HG03565 (cell line): ENCODE measurements at regions not wholly inside any gene's neighbourhood (a gene's known extent, or its start where the extent isn't known, plus 50 kb on each side); places are given as distances from the start of the nearest gene placed in this dataset.

Source experiments
- ATAC-seq: cut with Tn5 transposase; IDR thresholded peaks from one replicate; pipeline ENCODE4 v1.9.1; 2021; ENCODE audit warnings: mild to moderate bottlenecking, moderate library complexity; ENCODE audit not compliant: unreplicated experiment

DNA sequence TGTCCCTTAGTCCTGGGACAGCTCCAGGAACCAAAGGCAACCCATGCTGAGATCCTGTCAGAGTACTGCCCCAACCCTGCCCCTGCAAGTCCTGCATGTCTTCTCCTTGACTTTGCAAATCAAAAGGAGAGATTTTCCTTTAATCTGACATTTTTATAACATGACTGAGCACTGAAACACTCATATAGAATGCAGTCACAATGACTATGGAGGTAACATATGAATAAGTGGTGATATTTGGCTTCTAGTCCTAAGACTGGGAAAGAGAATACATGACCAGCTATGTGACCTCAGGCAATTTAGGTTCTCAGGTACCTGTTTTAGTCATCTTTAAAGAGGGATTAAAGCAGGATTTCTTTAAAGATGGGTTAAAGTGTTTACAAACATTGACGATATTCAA lies 941.6 kb upstream of the CDH8 start:
- no peak for ATAC-seq

DNA sequence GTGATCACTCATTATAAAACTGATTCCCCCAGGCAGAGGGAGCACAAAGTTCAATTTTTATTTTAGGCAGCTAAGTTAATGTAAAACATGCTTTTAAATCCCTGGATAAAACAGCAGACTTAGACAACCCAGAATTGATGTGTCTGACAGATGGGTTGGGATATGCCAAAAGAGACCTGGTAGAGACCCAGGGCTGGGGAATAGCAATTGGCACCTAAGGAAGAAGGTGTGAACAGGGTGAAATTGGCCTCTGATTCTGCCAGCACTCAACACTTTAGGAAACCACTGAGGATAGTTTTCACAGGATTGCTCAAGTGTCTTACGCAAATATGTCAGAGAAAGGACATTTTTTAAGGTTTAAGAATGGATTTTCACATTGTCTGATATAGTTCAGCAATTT lies 938.2 kb upstream of the CDH8 start:
- ATAC-seq: no peak

DNA sequence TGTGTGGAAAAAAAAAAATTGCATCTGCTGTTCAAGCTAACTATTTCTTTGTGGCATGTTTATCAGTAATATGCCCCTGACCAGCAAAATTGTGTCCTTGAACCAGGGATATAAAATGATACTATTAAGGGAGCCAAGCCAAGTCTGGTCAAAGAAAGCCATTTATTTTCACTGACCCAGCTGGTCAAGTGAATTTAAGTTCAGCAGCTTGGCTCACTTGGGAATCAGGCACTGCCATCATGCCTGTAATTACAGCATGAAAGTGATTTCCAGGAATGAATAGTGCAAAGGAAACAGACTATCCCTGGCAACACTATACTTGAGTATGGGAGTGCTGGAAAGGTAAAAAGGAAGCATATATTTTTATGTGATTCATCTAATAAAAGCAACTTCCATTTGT lies 934.6 kb upstream of the CDH8 start:
- no peak for ATAC-seq

DNA sequence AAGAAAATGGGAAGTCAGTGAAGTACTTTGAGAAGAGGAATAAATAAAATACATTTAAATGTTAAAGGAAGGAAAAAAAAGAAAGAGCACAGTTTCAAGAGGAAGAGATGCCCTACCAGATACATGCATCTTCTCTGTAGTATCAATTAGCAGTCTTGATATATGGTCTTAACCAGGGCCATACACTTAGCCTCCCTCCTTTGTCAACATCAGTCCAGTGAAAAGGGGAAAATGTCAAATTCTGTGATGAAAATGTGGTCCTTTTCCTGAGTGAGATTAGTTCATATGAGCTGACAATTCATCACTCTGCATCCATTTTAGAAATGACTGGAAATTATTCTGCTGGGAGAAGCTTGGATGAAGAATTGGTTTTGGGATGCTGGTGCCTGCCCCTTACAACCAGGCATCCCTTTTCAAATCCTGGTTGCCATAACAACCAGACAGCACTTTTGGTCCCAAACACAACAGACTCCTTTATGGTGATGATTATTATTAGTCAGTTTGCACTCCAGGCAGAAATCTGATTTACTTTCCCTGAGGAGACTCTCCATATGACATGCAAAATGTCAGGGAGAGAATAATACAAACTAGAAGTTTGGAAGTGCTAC lies 933.6 kb upstream of the CDH8 start:
- no peak for ATAC-seq

DNA sequence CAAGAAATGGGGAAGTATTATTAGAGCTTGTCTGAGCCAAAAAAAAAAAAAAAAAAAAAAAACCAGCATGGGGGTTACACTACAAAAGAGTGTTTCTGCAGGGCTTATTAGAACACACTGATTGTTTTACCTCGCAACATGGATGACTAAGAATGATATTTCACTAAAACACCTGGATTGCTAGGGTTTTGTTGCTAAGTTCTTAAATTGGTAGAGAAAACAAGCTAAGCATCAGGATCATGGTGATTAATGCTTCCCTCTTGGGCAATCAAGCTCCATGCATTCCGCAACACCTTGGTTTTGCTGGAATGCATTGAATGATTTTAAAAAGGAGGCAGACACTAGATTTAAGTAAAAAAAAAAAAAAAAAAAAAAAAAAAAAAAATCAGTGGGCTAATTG lies 931.4 kb upstream of the CDH8 start:
- no peak for ATAC-seq

DNA sequence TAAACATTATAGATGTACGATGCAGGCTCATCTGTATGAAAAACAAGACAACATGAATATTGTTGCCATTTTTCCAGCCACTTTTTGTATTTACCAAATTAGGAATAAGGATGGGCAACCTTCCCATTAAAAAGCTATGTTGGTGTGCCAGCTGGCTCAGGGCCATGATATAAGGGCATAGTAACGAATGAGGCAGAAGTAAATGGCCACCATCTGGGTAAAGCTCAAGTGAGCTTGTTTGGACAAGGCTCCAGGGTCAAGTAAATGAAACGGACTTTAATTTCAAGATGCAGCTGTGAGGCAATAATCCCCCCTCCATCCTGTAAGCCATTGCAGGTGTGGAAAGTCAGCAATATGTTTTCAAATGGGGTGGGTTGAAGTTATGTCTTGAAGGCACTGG lies 930.9 kb upstream of the CDH8 start:
- ATAC-seq: no peak

DNA sequence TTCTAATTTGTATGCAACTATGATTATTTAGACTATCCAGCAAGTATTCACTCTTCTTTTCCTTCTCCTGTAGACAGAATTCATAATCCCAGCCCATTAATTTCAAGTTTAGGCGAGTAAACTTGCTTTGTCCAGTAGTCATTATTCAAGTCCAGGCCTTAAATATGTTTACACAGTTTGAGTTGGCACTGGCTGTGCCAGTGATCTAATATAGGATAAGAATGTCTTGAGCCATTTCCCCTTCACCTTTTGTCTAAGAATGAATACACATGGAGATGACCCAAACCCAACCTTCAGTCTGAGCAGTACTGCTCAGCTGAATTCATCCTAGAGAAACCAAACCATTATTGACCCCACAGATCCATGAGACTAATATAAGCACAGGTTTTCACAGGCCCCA lies 930.4 kb upstream of the CDH8 start:
- ATAC-seq: no peak

DNA sequence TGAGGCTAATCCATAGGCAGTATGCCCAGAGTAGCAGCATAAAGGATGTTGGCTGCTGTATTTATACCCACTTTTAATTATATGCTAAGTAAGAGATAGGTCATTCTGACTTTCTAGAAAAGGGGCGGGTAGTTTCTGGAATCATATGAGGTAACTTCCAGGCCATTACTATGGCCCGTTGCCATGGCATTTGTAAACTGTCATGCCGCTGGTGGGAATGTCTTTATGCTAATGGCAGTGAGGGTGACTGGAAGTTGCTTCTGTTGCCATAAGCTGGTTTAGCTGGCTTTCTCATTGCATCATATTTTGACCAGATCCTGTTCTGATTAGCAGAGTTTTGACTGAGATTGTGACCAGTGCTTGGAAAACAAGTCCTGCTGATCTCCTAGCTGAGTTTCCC lies 929.6 kb upstream of the CDH8 start:
- ATAC-seq: no peak

DNA sequence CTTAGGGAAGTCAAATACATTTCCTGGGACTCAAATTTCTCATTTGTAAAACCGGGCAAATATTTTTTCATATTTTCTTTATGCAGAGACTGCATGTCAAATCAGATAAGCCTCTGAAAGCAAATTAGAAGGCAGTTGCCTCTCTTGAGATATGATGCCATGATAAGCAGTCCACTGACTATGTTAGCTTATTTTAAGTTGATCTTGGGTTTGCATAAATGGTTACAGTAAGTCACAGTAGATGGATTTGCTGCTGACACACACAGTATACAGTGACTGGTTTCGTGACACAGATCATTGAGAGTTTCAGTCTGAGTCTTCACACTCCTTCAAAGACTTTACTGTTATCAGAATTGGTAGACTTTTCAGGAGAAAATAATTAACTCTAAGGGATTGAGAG lies 927.6 kb upstream of the CDH8 start:
- peak; percentile 68 for ATAC-seq

DNA sequence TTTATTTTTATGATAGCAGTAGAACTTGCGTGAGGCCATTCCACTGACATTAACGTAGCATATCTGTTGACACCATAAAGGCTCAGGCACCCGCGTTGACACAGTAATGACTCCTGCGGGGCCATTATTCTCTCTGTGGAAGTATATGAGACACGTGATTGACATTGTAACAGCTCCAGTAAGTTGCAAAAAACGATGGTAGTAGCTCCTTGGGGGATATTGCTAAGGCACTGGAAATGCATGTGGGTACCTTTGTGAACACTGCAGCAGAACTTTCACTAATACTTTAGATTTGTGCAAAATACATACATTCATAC lies 918.8 kb upstream of the CDH8 start:
- ATAC-seq: no peak

DNA sequence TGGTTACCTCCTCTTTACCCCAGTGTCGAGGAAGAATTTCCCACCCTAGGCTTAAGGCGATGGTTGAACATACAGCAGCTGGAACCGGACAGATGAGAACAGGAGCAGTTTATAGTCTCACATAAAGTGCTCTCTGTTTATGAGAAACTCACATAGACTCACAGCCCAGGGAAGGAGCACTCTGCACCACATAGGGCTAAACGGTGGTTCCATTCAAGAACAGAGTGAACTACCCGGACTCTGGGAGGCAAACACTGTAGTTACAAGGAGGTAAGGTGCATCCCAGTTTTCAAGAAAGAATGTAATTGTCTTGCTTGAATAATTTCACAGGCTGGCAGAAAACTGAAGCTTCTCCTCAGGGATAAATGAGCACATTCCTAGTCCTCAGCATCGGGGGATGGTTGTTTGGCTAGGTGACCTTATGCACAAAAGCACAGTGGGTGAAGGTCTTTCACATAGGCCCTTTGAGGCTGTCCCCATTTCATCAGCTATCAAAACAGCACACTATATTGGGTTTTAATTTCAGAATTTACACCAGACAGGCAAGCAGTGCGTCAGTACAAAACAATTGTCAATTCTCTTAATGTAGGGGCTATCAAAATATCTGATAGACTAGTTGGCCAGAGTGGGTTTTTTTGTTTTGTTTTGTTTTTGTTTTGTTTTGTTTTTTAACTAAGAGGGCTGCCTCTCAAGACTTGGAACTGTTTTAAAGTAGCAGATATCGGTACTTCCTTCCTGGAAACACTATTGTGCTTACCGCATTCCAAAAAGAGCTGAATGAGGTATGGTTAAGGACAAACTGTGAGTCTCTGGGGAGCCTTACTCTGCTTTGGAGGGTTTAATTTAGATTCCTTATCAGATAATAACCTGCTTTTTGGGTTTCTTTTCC lies 918.1 kb upstream of the CDH8 start:
- no peak for ATAC-seq

DNA sequence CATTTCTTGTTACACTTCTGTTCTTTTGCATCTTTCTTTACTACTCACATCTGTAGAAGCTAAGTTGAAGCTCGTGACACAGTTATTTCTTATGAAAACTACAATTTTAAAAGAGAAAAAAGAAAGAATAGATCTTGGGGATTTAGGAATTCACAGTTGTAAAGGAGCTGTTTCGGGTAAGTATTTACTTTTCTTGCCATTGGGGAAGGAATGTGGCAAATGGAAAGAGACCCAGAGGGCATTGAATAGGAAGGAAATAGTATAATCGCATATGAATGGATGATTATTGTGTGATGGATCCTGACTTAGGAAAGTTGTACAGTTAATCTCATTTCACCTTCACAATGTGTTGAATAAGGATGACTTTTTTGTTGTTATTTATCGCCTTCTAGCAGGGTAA lies 914.1 kb upstream of the CDH8 start:
- no peak for ATAC-seq

DNA sequence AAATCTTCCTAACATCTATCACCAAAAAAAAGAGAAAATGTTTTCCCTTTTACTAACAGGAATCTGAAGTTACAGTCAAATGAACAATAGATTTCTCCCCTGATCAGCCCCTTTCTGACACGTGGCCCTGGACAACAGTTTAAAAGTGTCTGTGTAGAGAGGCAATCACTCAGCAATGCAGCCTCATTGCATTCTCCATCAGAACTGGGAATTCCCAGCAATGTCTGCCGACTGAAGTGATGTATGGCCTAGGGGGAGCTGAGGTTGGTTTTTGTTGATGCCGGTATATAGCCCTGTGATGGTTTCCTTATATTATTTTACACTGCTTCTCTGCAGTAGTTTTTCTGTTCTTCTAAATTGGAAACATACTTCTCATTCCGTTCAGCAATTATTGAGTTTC lies 904.3 kb upstream of the CDH8 start:
- no peak for ATAC-seq

DNA sequence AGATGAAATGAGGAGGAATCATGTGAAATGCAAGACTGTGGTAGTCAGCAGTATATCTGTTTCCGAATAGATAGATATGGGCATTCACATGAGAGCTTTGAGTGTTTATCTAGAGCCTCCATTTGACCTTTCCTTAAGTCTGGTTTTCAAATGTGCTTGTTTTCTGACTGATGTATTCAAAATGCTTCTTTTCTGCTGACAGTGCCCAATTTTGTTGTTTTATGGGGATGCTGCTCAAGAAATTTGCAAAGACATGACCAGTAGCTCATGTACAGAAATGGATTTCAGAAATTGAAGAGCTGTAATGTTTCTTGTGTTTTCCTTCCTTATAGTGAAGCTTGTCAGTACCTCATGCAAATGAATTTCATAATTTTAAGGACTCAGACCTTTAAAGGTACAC lies 903.4 kb upstream of the CDH8 start:
- no peak for ATAC-seq

DNA sequence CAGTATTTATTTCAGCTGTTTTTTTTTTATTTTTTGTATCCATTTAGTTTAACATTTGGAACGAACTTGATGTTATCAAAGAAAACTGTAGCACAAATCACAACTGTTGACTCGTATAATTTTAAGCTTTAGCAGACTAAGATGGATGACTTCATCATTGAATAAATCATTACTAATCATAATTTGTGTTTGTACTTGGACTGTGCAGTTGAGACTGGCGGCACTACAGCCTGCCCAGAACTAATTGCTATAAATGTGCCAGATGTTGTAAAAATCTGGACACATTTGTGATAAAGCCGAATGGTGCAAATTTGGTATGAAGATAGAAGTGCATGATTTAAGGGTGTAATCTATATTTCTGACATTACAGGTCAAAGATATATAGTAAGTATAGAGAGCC lies 897.7 kb upstream of the CDH8 start:
- no peak for ATAC-seq

DNA sequence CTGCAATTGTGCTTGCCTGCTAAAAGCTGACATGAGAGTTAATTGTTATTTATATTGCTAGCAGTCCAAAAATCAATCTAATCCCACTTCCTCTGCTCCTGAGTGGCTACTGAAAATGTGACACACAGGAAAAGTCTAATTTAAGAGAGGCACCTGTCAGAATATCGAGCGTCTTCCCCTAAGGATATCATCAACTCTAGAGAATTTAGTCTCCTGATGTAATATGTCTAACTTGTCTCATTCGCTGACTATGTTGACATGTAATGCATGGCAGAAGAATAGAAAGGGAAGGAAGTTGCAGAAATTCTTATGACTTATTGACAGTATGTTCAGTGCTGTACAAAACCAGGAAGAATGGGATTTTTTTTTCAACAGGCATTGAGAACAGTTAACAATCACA lies 893.4 kb upstream of the CDH8 start:
- ATAC-seq: no peak

DNA sequence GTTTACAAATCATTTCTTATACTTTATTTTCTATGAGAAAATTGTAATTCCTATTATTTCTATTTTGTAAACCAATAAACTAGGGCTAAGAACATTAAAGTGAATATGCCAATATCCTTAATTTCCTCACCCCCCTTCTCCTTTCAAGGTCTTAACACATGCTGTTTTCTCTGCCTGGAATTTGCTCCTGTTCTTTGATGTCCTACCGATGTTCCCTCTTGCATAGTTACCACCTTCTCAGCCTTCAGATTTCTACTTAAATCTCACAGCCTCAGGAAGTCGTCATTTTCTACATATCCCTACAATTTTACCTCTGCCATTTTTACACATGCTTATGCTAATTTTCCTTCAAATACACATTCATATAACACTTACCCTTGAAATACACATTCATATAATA lies 890.9 kb upstream of the CDH8 start:
- ATAC-seq: no peak

DNA sequence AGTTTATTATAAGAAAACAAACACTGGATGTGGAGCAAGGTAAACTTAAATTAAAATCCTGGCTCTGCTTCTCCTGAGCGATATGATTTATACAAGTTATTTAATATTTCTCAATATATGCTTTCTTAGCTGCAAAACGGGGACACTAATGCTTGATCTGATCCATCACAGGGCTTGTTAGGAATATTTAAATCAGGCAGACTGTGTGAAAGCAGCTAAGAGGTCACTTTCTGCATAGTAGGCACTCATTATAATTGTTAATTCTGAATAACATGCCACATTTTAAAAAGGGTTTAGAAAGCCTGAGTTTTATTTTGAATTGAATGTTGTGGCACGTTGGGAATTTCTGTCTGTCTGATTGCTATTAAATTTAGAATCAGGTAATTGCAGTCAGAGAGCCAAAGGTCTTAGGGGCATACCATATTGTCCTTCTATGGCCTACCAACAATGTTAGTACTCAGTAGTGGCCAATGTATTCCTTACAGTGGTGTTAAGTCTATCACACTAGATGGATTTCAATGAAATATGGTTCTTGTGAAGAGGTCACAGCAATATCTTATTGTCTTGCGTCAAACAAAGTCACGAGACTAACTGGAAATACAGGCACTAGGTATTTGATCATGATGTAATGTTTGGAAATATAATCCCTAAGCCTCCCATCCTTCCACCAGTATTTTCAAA lies 890.0 kb upstream of the CDH8 start:
- no peak for ATAC-seq

DNA sequence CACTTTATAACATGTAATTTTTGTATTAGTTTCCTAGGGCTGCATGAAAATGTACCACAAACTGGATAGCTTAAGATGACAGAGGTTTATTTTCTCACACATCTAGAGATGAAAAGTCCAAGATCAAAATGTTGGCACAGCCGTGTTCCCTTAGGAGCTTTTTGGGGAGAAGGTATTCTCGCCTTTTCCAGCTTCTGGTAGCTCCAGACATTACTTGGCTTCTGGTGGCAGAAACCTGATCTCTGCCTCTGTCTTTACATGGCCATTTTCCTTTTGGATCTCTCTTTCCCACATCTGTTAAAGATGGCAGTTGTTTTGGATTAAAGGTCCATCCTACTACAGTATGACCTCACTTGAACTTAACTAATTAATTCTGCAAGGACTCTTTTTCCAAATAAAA lies 885.7 kb upstream of the CDH8 start:
- ATAC-seq: no peak

DNA sequence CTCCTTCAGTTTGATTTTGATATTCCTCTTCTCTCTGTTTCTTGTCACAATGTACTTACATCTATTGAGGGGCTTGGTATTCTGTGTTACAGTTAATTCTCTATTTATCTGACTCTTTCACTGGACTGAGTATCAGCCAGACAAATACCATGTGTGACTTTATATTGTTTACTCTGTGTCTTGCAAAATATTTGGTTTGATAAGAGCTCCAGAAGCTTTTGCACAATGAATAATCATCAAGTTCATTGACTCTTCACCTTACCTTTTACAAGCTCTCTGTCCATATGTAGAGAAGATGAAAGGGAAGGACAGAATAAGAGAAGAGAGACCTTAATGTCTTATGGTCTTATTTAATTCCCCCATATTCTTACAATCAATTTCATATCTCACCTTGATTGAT lies 877.7 kb upstream of the CDH8 start:
- ATAC-seq: no peak

DNA sequence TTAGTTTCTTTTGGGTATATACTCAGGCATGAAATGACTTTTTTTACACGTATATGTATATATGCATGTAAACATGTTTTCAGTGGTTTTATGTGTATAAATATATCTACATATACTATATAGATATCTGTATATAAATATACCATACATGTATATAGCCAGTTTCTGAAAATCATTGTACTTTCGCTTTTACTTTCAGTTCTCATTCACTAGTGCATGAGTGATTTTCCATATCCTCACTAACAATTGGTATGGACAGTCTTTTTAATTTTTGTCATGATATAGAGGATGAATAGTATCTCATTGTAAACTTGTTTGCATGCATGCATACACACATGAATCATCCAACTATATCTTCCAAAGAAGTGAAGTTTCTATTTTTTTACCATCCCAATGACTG lies 877.1 kb upstream of the CDH8 start:
- ATAC-seq: no peak

DNA sequence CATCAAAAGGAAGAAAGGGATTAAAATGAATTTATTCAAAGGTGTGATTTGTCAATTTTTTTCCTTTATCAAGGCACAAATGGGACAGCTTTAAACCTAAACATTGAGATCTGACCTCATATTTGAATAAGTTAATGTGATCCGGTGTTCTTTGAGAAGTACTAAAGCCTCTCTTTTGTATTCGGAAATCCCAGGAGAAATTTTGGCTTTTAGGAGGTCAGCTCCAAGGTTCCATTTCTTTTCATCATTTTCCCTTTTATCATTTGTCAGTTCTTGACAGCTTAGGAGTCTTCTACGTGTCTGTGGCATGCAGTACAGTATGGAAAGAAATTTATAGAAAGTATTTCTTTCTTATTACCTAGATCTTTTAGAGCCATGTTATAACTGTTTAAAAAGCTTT lies 873.4 kb upstream of the CDH8 start:
- no peak for ATAC-seq
